Osteocyte (in vitro differentiated cells): ENCODE measurements at regions not wholly inside any gene's neighbourhood (a gene's known extent, or its start where the extent isn't known, plus 50 kb on each side); places are given as distances from the start of the nearest gene placed in this dataset.

ENCODE experiments used
- DNase-seq: peaks from one replicate; pipeline ENCODE4 v3.0.0; 2021; ENCODE audit warnings: mixed read lengths; ENCODE audit not compliant: unreplicated experiment; ENCODE audit errors: extremely low spot score
- H3K27ac Mint-ChIP-seq: one replicate; pipeline ENCODE4 v1.8.0; 2021; ENCODE audit warnings: mild to moderate bottlenecking, mixed read lengths; ENCODE audit not compliant: unreplicated experiment
- H3K27me3 Mint-ChIP-seq: one replicate; pipeline ENCODE4 v1.8.0; 2021; ENCODE audit warnings: mixed read lengths; ENCODE audit not compliant: unreplicated experiment
- H3K36me3 Mint-ChIP-seq: one replicate; pipeline ENCODE4 v1.8.0; 2021; ENCODE audit warnings: mixed read lengths; ENCODE audit not compliant: unreplicated experiment
- H3K4me1 Mint-ChIP-seq: one replicate; pipeline ENCODE4 v1.8.0; 2021; ENCODE audit warnings: mixed read lengths; ENCODE audit not compliant: unreplicated experiment
- H3K4me3 Mint-ChIP-seq: one replicate; pipeline ENCODE4 v1.8.0; 2021; ENCODE audit warnings: mild to moderate bottlenecking, moderate library complexity, mixed read lengths; ENCODE audit not compliant: unreplicated experiment
- H3K9me3 Mint-ChIP-seq: one replicate; pipeline ENCODE4 v1.8.0; 2021; ENCODE audit warnings: mixed read lengths; ENCODE audit not compliant: unreplicated experiment
- CTCF ChIP-seq: fragments of 200-600 bp; sonication (generic); IDR thresholded peaks from 2 replicates; pipeline ENCODE4 v1.5.0; 2021; ENCODE audit warnings: antibody characterized with exemption, mild to moderate bottlenecking, moderate library complexity

GRCh38 chr14:89678768-89679167, 261.7 kb upstream of the FOXN3 start:
- no peak for TF ChIP-seq CTCF
- DNase-seq = no peak
- Mint-ChIP-seq H3K4me3 (no peak overlapping the region), H3K27ac (no peak overlapping the region), H3K36me3 (no peaks in the 10 kb centered on the region), H3K9me3 (no peaks in the 10 kb centered on the region), H3K4me1 (peaks cover 27% of the 10 kb centered on the region), H3K27me3 (no peaks in the 10 kb centered on the region)

GRCh38 chr14:89675590-89675989, 258.6 kb upstream of the FOXN3 start:
- no peaks in the 10 kb centered on the region for H3K36me3 Mint-ChIP-seq
- no peaks in the 10 kb centered on the region for H3K9me3 Mint-ChIP-seq
- H3K4me3 Mint-ChIP-seq = no peak overlapping the region
- H3K27ac Mint-ChIP-seq = no peak overlapping the region
- peaks cover 21% of the 10 kb centered on the region for H3K4me1 Mint-ChIP-seq
- no peak for DNase-seq
- H3K27me3 Mint-ChIP-seq = no peaks in the 10 kb centered on the region
- no peak for TF ChIP-seq CTCF

- H3K27me3 Mint-ChIP-seq = no peaks in the 10 kb centered on the region
- no peaks in the 10 kb centered on the region for H3K9me3 Mint-ChIP-seq
- H3K36me3 Mint-ChIP-seq = no peaks in the 10 kb centered on the region
- peaks cover 21% of the 10 kb centered on the region for H3K4me1 Mint-ChIP-seq
- no peak overlapping the region for H3K4me3 Mint-ChIP-seq
- DNase-seq = no peak
- H3K27ac Mint-ChIP-seq = no peak overlapping the region
- no peak for TF ChIP-seq CTCF
These were observed 257.9 kb upstream of the FOXN3 start for GRCh38 chr14:89674936-89675335.

DNA sequence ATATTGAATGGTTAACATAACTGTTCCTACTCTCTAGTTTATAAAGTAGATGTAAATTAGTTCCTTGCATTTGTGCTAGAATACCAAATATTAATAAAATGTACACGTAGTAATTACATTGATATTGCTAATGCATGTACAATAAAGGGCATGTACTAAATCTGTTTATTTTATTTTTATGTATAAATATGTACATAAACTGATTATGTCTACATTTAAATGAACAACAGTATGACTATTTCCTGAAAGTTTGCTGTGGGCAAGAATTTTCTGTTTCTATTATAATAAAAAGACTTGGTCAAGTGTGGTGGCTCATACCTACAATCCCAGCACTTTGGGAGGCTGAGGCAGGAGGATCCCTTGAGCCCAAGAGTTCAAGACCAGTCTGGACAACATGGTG, 257.2 kb upstream of the FOXN3 start:
- no peak for TF ChIP-seq CTCF
- no peaks in the 10 kb centered on the region for H3K36me3 Mint-ChIP-seq
- H3K27ac Mint-ChIP-seq = no peak overlapping the region
- no peaks in the 10 kb centered on the region for H3K9me3 Mint-ChIP-seq
- peaks cover 21% of the 10 kb centered on the region for H3K4me1 Mint-ChIP-seq
- no peak overlapping the region for H3K4me3 Mint-ChIP-seq
- DNase-seq = no peak
- H3K27me3 Mint-ChIP-seq = no peaks in the 10 kb centered on the region

- H3K4me1 Mint-ChIP-seq = peaks cover 16% of the 10 kb centered on the region
- H3K27ac Mint-ChIP-seq = no peak overlapping the region
- H3K9me3 Mint-ChIP-seq = no peaks in the 10 kb centered on the region
- no peaks in the 10 kb centered on the region for H3K36me3 Mint-ChIP-seq
- TF ChIP-seq CTCF = no peak
- H3K4me3 Mint-ChIP-seq = no peak overlapping the region
- DNase-seq = no peak
- no peaks in the 10 kb centered on the region for H3K27me3 Mint-ChIP-seq
These were observed 256.6 kb upstream of the FOXN3 start for GRCh38 chr14:89673512-89674225.
